Right lobe of liver (tissue), 4 donors: ENCODE measurements at regions not wholly inside any gene's neighbourhood (a gene's known extent, or its start where the extent isn't known, plus 50 kb on each side); places are given as distances from the start of the nearest gene placed in this dataset.

ENCODE experiments used
- POLR2A ChIP-seq: fragments of 450-650 bp; IDR thresholded peaks from one replicate; pipeline ENCODE4 v1.6.1; 2017; ENCODE audit warnings: antibody characterized with exemption, mild to moderate bottlenecking
- TF ChIP-seq, protein P1 (sequence below), 4 donors: fragments of 200-600 bp in 3 of 4; fragments of 450-650 bp in 1 of 4; IDR thresholded peaks; one replicate each; pipeline versions ENCODE4 v1.5.1 to v1.8.0; 2016 to 2022; ENCODE audit warnings: antibody characterized with exemption in 4 of 4, mild to moderate bottlenecking in 2 of 4
- donor health status: DM: no; HTN: no; CAD: no.
- donor health status: DM: no; HTN: no; CAD: no.
- donor health status: DM: no; HTN: yes; CAD: no.

DNA sequence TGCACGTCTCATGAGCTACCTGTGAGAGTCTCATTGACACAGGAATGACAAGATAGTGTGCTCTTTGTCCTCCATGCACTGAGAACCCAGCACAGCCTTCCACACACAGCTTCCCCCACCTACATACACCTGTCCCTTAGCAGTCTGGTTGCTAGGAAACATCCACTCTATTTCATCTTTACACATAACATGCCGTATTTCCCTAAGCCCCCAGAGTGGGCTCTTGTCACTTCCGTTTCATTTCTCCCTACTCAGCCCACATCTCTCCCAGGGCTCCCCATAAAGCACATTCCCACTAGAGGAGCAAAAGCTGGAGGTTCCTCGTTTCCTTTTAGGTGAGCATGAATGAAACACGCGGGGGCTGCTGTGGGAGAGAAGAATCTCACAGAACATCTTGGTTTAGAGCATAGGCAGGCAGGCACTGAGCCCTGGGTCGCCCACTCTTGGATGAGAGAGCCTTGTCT, 137.1 kb downstream of the ETS2 start:
- TF ChIP-seq, protein P1, sequence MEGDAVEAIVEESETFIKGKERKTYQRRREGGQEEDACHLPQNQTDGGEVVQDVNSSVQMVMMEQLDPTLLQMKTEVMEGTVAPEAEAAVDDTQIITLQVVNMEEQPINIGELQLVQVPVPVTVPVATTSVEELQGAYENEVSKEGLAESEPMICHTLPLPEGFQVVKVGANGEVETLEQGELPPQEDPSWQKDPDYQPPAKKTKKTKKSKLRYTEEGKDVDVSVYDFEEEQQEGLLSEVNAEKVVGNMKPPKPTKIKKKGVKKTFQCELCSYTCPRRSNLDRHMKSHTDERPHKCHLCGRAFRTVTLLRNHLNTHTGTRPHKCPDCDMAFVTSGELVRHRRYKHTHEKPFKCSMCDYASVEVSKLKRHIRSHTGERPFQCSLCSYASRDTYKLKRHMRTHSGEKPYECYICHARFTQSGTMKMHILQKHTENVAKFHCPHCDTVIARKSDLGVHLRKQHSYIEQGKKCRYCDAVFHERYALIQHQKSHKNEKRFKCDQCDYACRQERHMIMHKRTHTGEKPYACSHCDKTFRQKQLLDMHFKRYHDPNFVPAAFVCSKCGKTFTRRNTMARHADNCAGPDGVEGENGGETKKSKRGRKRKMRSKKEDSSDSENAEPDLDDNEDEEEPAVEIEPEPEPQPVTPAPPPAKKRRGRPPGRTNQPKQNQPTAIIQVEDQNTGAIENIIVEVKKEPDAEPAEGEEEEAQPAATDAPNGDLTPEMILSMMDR (IDR thresholded peaks at IDR 0.05) = no peak
- TF ChIP-seq POLR2A = no peak
